SH-SY5Y (cell line): ENCODE measurements at regions not wholly inside any gene's neighbourhood (a gene's known extent, or its start where the extent isn't known, plus 50 kb on each side); places are given as distances from the start of the nearest gene placed in this dataset.

ENCODE experiments used
- GATA2 ChIP-seq: IDR thresholded peaks from 2 replicates; pipeline ENCODE4 v1.6.1; 2011; ENCODE audit warnings: mild to moderate bottlenecking, low read depth, low read length
- GATA3 ChIP-seq: IDR thresholded peaks from 2 replicates; pipeline ENCODE4 v1.6.1; 2011; ENCODE audit warnings: low read depth, mild to moderate bottlenecking, low read length, moderate library complexity

GRCh38 chr15:62618846-62619504, 423.6 kb upstream of the TPM1 start:
- TF ChIP-seq GATA2 (no peak; the same call in 1 of the 2 replicates), GATA3 (no peak)

- TF ChIP-seq GATA2 (no peak; the same call in 1 of the 2 replicates), GATA3 (no peak)
Measured at GRCh38 chr15:62619526-62619925, 423.0 kb upstream of the TPM1 start.

- TF ChIP-seq GATA2 (peak; percentile 99), GATA3 (peak; percentile 98)
Measured at GRCh38 chr15:62622775-62623174, 419.8 kb upstream of the TPM1 start.

GRCh38 chr15:62624547-62625378, 417.8 kb upstream of the TPM1 start:
- no peak for TF ChIP-seq GATA2
- TF ChIP-seq GATA3 = no peak

GRCh38 chr15:62625429-62626033, 417.0 kb upstream of the TPM1 start:
- TF ChIP-seq GATA2 = no peak
- TF ChIP-seq GATA3 = no peak

GRCh38 chr15:62626903-62627302, 415.6 kb upstream of the TPM1 start:
- TF ChIP-seq GATA3 = no peak

- no peak for TF ChIP-seq GATA3
Measured at GRCh38 chr15:62631076-62631724, 411.3 kb upstream of the TPM1 start.

- TF ChIP-seq GATA2 (no peak), GATA3 (no peak)
Measured at GRCh38 chr15:62636823-62637573, 405.5 kb upstream of the TPM1 start.

GRCh38 chr15:62637574-62637897, 405.0 kb upstream of the TPM1 start:
- TF ChIP-seq GATA2 (peak; percentile 98), GATA3 (peak; percentile 95)

- no peak for TF ChIP-seq GATA3
- TF ChIP-seq GATA2 = no peak
Measured at GRCh38 chr15:62637950-62638619, 404.5 kb upstream of the TPM1 start.

- no peak for TF ChIP-seq GATA3
- TF ChIP-seq GATA2 = no peak
Measured at GRCh38 chr15:62639432-62639831, 403.1 kb upstream of the TPM1 start.

GRCh38 chr15:62639906-62640605, 402.5 kb upstream of the TPM1 start:
- TF ChIP-seq GATA2 = no peak
- TF ChIP-seq GATA3 = no peak

GRCh38 chr15:62641825-62642224, 400.7 kb upstream of the TPM1 start:
- no peak for TF ChIP-seq GATA2
- no peak for TF ChIP-seq GATA3

- TF ChIP-seq GATA3 = no peak
- no peak for TF ChIP-seq GATA2
Measured at GRCh38 chr15:62643572-62643971, 399.0 kb upstream of the TPM1 start.
